ENCODE measurements at regions not wholly inside any gene's neighbourhood (a gene's known extent, or its start where the extent isn't known, plus 50 kb on each side); places are given as distances from the start of the nearest gene placed in this dataset.

- TF ChIP-seq, protein P1, sequence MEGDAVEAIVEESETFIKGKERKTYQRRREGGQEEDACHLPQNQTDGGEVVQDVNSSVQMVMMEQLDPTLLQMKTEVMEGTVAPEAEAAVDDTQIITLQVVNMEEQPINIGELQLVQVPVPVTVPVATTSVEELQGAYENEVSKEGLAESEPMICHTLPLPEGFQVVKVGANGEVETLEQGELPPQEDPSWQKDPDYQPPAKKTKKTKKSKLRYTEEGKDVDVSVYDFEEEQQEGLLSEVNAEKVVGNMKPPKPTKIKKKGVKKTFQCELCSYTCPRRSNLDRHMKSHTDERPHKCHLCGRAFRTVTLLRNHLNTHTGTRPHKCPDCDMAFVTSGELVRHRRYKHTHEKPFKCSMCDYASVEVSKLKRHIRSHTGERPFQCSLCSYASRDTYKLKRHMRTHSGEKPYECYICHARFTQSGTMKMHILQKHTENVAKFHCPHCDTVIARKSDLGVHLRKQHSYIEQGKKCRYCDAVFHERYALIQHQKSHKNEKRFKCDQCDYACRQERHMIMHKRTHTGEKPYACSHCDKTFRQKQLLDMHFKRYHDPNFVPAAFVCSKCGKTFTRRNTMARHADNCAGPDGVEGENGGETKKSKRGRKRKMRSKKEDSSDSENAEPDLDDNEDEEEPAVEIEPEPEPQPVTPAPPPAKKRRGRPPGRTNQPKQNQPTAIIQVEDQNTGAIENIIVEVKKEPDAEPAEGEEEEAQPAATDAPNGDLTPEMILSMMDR (IDR thresholded peaks at IDR 0.05) = no peak
- TF ChIP-seq POLR2A (IDR thresholded peaks at IDR 0.05) = no peak
Measured at GRCh38 chr13:31964168-31964567, 67.4 kb upstream of the FRY start.
